ENCODE measurements at regions not wholly inside any gene's neighbourhood (a gene's known extent, or its start where the extent isn't known, plus 50 kb on each side); places are given as distances from the start of the nearest gene placed in this dataset. TPM values are rescaled to one million over a fixed set of nuclear protein-coding genes. Genes with fewer than 3 reads are reported as not detected.

Small RNA genes in the stretch of these regions (microRNA-seq; reads per million reads assigned to microRNA genes)
- gene MIR8062 (ENCODE audit: borderline replicate concordance), result not detected
